SK-N-SH (cell line): ENCODE measurements at regions not wholly inside any gene's neighbourhood (a gene's known extent, or its start where the extent isn't known, plus 50 kb on each side); places are given as distances from the start of the nearest gene placed in this dataset.

Experiments used
- CTCF ChIA-PET: fragments of 300-600, 350-600 bp; formaldehyde crosslinking; extraction: SDS; loops from one replicate; lab custom pipeline; 2021; lab: Yijun Ruan, JAX
- POLR2A ChIA-PET: fragments of 350-600 bp; sonication (Branson Sonifier 250); formaldehyde crosslinking; extraction: SDS; loops from one replicate; lab custom pipeline; 2020; ENCODE audit warnings: antibody characterized with exemption, inconsistent platforms; lab: Yijun Ruan, JAX
- DNase-seq: peaks from one replicate; pipeline ENCODE4 v3.0.0; 2012
- H2AFZ ChIP-seq: fragments of 200-600 bp; sonication (generic); 2 replicates; pipeline ENCODE4 v1.8.1; 2016; ENCODE audit warnings: antibody characterized with exemption, mild to moderate bottlenecking, low read depth
- H3F3A ChIP-seq: fragments of 200-600 bp; sonication (generic); replicated peaks from 2 replicates; pipeline ENCODE3; 2016; ENCODE audit warnings: antibody characterized with exemption, mild to moderate bottlenecking; ENCODE audit not compliant: insufficient read depth
- H3K27ac ChIP-seq, 2 experiments: fragments of 200-500 bp in 1 of 2; fragments of 200-600 bp in 1 of 2; sonication (Bioruptor generic) in 1 of 2; sonication (generic), shearing (Covaris generic) in 1 of 2; 2 replicates each; pipeline versions ENCODE4 v1.5.1 to v1.6.1; 2014 to 2016; ENCODE audit warnings: low read depth in 2 of 2, inconsistent platforms in 1 of 2, low read length in 1 of 2, mild to moderate bottlenecking in 1 of 2, mixed read lengths in 1 of 2
- H3K27me3 ChIP-seq: fragments of 200-600 bp; sonication (generic), shearing (Covaris generic); 2 replicates; pipeline ENCODE4 v1.6.1; 2016; ENCODE audit warnings: mixed run types; ENCODE audit not compliant: insufficient read depth
- H3K36me3 ChIP-seq, 2 experiments: fragments of 200-500 bp in 1 of 2; fragments of 200-600 bp in 1 of 2; sonication (Bioruptor generic) in 1 of 2; sonication (generic) in 1 of 2; replicated peaks in 1 of 2; 2 replicates each; pipeline versions ENCODE3 to v1.5.1; 2014 to 2016; ENCODE audit warnings: low read length in 1 of 2, mild to moderate bottlenecking in 1 of 2; ENCODE audit not compliant: insufficient read depth in 2 of 2, control insufficient read depth in 1 of 2
- H3K4me1 ChIP-seq, 2 experiments: fragments of 200-500 bp in 1 of 2; fragments of 200-600 bp in 1 of 2; sonication (Bioruptor generic) in 1 of 2; sonication (generic), shearing (Covaris generic) in 1 of 2; 2 replicates each; pipeline versions ENCODE4 v1.5.1 to v1.6.1; 2014 to 2016; ENCODE audit warnings: low read depth in 1 of 2, low read length in 1 of 2, mixed run types in 1 of 2; ENCODE audit not compliant: insufficient read depth in 2 of 2, control insufficient read depth in 1 of 2
- H3K4me2 ChIP-seq: fragments of 200-600 bp; sonication (generic), shearing (Covaris generic); 2 replicates; pipeline ENCODE4 v1.6.1; 2017; ENCODE audit warnings: mixed run types
- H3K4me3 ChIP-seq, 2 experiments: fragments of 200-500 bp in 1 of 2; fragments of 200-600 bp in 1 of 2; sonication (Bioruptor generic) in 1 of 2; sonication (generic), shearing (Covaris generic) in 1 of 2; 2 replicates each; pipeline versions ENCODE4 v1.5.1 to v1.8.1; 2014 to 2016; ENCODE audit warnings: low read depth in 2 of 2, inconsistent platforms in 1 of 2, low read length in 1 of 2, mild to moderate bottlenecking in 1 of 2, mixed read lengths in 1 of 2, moderate library complexity in 1 of 2
- H3K79me2 ChIP-seq: fragments of 200-600 bp; sonication (generic); 2 replicates; pipeline ENCODE4 v1.8.1; 2017; ENCODE audit warnings: mild to moderate bottlenecking; ENCODE audit not compliant: insufficient read depth
- H3K9ac ChIP-seq: fragments of 200-600 bp; sonication (generic); 2 replicates; pipeline ENCODE4 v1.6.1; 2017; ENCODE audit warnings: mixed run types
- H3K9me2 ChIP-seq: fragments of 200-600 bp; sonication (generic); 2 replicates; pipeline ENCODE4 v1.6.1; 2017; ENCODE audit warnings: mixed run types
- H3K9me3 ChIP-seq: fragments of 200-600 bp; sonication (generic); 2 replicates; pipeline ENCODE4 v1.6.1; 2017; ENCODE audit warnings: mixed run types, mild to moderate bottlenecking, moderate library complexity
- H4K20me1 ChIP-seq: fragments of 200-600 bp; sonication (generic); 2 replicates; pipeline ENCODE4 v1.6.1; 2017; ENCODE audit warnings: mild to moderate bottlenecking, mixed run types; ENCODE audit not compliant: insufficient read depth
- CHD2 ChIP-seq: fragments of 150-350 bp; IDR thresholded peaks from 2 replicates; pipeline ENCODE4 v1.6.1; 2018; ENCODE audit warnings: low read length; ENCODE audit not compliant: partially characterized antibody
- FOSL2 ChIP-seq: IDR thresholded peaks from 2 replicates; pipeline ENCODE4 v1.4.0; 2012; ENCODE audit warnings: low read depth, mild to moderate bottlenecking, moderate library complexity, borderline replicate concordance
- GABPA ChIP-seq: IDR thresholded peaks from 2 replicates; pipeline ENCODE4 v1.4.0; 2012; ENCODE audit warnings: low read depth, mild to moderate bottlenecking
- GATA2 ChIP-seq: sonication (generic); formaldehyde crosslinking; IDR thresholded peaks from 2 replicates; pipeline ENCODE4 v1.5.0; 2020; ENCODE audit warnings: mild to moderate bottlenecking, missing genetic modification reagents
- JUND ChIP-seq: IDR thresholded peaks from 2 replicates; pipeline ENCODE4 v1.4.0; 2012
- MEF2A ChIP-seq: IDR thresholded peaks from 2 replicates; pipeline ENCODE4 v1.4.0; 2012; ENCODE audit warnings: low read depth, borderline replicate concordance
- MXI1 ChIP-seq: IDR thresholded peaks from 2 replicates; pipeline ENCODE4 v1.6.1; 2012; ENCODE audit warnings: mild to moderate bottlenecking, low read depth, low read length, improper control_type of control experiment
- NFIC ChIP-seq: IDR thresholded peaks from 2 replicates; pipeline ENCODE4 v1.4.0; 2012; ENCODE audit warnings: borderline replicate concordance
- RAD21 ChIP-seq: IDR thresholded peaks from 2 replicates; pipeline ENCODE4 v1.6.1; 2012; ENCODE audit warnings: mild to moderate bottlenecking, low read length
- RCOR1 ChIP-seq: fragments of 150-350 bp; IDR thresholded peaks from 2 replicates; pipeline ENCODE4 v1.6.1; 2017; ENCODE audit warnings: antibody characterized with exemption, low read length
- SIN3A ChIP-seq: IDR thresholded peaks from 2 replicates; pipeline ENCODE4 v1.6.1; 2012; ENCODE audit warnings: low read depth, mild to moderate bottlenecking, low read length, moderate library complexity, borderline replicate concordance
- SMC3 ChIP-seq: IDR thresholded peaks from 2 replicates; pipeline ENCODE4 v1.6.1; 2012; ENCODE audit warnings: low read depth, low read length, improper control_type of control experiment
- TAF1 ChIP-seq: IDR thresholded peaks from 2 replicates; pipeline ENCODE4 v1.6.1; 2012; ENCODE audit warnings: low read depth, mild to moderate bottlenecking, low read length, moderate library complexity, borderline replicate concordance
- TCF12 ChIP-seq: IDR thresholded peaks from 2 replicates; pipeline ENCODE4 v1.4.0; 2012
- USF2 ChIP-seq: fragments of 150-350 bp; IDR thresholded peaks from 2 replicates; pipeline ENCODE4 v1.6.1; 2017; ENCODE audit warnings: antibody characterized with exemption, low read length, low read depth, borderline replicate concordance
- YY1 ChIP-seq: IDR thresholded peaks from 2 replicates; pipeline ENCODE4 v1.4.0; 2012; ENCODE audit warnings: low read depth, mild to moderate bottlenecking
- WGBS: methylation state at CpG from one replicate; pipeline ENCODE4 v1.1.6; 2017; ENCODE audit warnings: low lambda C conversion rate; 5-methylcytosine and 5-hydroxymethylcytosine counted together
- TF ChIP-seq, protein P1 (sequence below): IDR thresholded peaks from 2 replicates; pipeline ENCODE4; 2012

- H3K36me3 ChIP-seq: no peaks in the 10 kb centered on the region
- no peaks in the 10 kb centered on the region for H3K9me2 ChIP-seq
- DNase-seq: no peak
- no peak overlapping the region for H2AFZ ChIP-seq
- no peaks in the 10 kb centered on the region for H4K20me1 ChIP-seq
- H3K4me1 ChIP-seq: no peaks in the 10 kb centered on the region
- no peak for TF ChIP-seq YY1
- TF ChIP-seq JUND: no peak
- no peak for TF ChIP-seq CHD2
- TF ChIP-seq MEF2A: no peak
- no peak for TF ChIP-seq TCF12
- TF ChIP-seq, protein P1, sequence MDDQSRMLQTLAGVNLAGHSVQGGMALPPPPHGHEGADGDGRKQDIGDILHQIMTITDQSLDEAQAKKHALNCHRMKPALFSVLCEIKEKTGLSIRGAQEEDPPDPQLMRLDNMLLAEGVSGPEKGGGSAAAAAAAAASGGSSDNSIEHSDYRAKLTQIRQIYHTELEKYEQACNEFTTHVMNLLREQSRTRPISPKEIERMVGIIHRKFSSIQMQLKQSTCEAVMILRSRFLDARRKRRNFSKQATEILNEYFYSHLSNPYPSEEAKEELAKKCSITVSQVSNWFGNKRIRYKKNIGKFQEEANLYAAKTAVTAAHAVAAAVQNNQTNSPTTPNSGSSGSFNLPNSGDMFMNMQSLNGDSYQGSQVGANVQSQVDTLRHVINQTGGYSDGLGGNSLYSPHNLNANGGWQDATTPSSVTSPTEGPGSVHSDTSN: no peak
- TF ChIP-seq TAF1: no peak
- no peak for TF ChIP-seq RAD21
- TF ChIP-seq GABPA: no peak
- no peak for TF ChIP-seq SIN3A
- no peak for TF ChIP-seq RCOR1
- TF ChIP-seq NFIC: no peak
- TF ChIP-seq SMC3: no peak
- TF ChIP-seq MXI1: no peak
- no peak for TF ChIP-seq GATA2 (CRISPR knock-in tag)
- no peak for TF ChIP-seq USF2
- no peak overlapping the region for H3K9ac ChIP-seq
- POLR2A ChIA-PET: no interaction called here
- no peak overlapping the region for H3K4me3 ChIP-seq
- no peaks in the 10 kb centered on the region for H3F3A ChIP-seq
- H3K9me3 ChIP-seq: no peaks in the 10 kb centered on the region
- no peak overlapping the region for H3K27ac ChIP-seq
- WGBS: 10% methylated on average over 5 of the region's 5 CpGs
- H3K4me2 ChIP-seq: no peak overlapping the region
- CTCF ChIA-PET: no interaction called here
- H3K79me2 ChIP-seq: no peaks in the 10 kb centered on the region
- no peaks in the 10 kb centered on the region for H3K27me3 ChIP-seq
Observed at GRCh38 chr18:30748541-30748940, 294.0 kb downstream of the DSC3 start.

DNA sequence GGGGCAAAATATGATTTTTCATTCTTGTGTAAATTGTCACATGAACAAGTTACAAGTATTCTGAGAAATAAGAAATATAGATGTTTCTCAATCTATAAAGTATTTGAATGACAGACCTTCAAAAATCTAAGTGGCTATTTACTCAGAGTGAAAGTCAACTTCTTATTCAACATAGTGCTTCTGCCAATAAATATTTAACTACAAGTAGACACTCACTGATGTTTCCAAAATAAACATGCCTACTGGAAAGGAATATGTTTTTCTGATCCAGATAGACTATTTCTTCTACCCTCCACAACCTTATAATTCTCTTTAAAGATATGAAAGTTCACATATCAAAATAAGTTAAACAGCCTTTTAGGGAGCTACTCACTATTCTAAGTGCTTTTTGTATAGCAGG is 296.3 kb downstream of the DSC3 start:
- H3F3A ChIP-seq: no peaks in the 10 kb centered on the region
- no peaks in the 10 kb centered on the region for H3K9me3 ChIP-seq
- H3K79me2 ChIP-seq: no peaks in the 10 kb centered on the region
- no peak overlapping the region for H3K9ac ChIP-seq
- H3K4me3 ChIP-seq: no peak overlapping the region
- DNase-seq: no peak
- no peaks in the 10 kb centered on the region for H3K36me3 ChIP-seq
- no peak overlapping the region for H3K4me2 ChIP-seq
- no peaks in the 10 kb centered on the region for H3K9me2 ChIP-seq
- POLR2A ChIA-PET: no interaction called here
- H4K20me1 ChIP-seq: no peaks in the 10 kb centered on the region
- TF ChIP-seq FOSL2: no peak
- CTCF ChIA-PET: interaction anchor here (0.6 kb wide), 1 partner anchor 1223 kb away, joined by 3 read pairs; no protein-coding TSS in a partner anchor
- H3K27me3 ChIP-seq: no peaks in the 10 kb centered on the region
- no peak overlapping the region for H3K27ac ChIP-seq
- no peaks in the 10 kb centered on the region for H3K4me1 ChIP-seq
- no peak overlapping the region for H2AFZ ChIP-seq
